PC-9 (cell line): ENCODE measurements at regions not wholly inside any gene's neighbourhood (a gene's known extent, or its start where the extent isn't known, plus 50 kb on each side); places are given as distances from the start of the nearest gene placed in this dataset.

Experiments
- BruUV-seq: library from RNA; stranded (reverse); fragments of 400-500 nt; replicated peaks from 2 replicates; lab custom pipeline; 2021; lab: Mats Ljungman, UMichigan
- CTCF ChIA-PET: fragments of 300-600 bp; sonication (Branson Sonifier 250); formaldehyde crosslinking; loops from one replicate; lab custom pipeline; 2022; ENCODE audit warnings: antibody characterized with exemption; lab: Charles Lee
- POLR2A ChIA-PET: fragments of 300-600 bp; sonication (Branson Sonifier 250); formaldehyde crosslinking; loops from one replicate; lab custom pipeline; 2022; ENCODE audit warnings: antibody characterized with exemption; ENCODE audit not compliant: unreplicated experiment; lab: Charles Lee
- DNase-seq, 2 experiments: peaks; one replicate each; pipeline versions ENCODE4 v3.0.0 to v3.0.0-alpha.2; 2015 to 2022; ENCODE audit warnings: mixed read lengths in 1 of 2
- H2AFZ ChIP-seq: fragments of 200-600 bp; sonication (generic); 2 replicates; pipeline ENCODE4 v1.8.1; 2017; ENCODE audit warnings: antibody characterized with exemption
- H3F3A ChIP-seq: fragments of 200-600 bp; sonication (generic); 2 replicates; pipeline ENCODE4 v1.8.1; 2017; ENCODE audit warnings: antibody characterized with exemption, mild to moderate bottlenecking, low read depth; ENCODE audit not compliant: insufficient read depth
- H3K27ac ChIP-seq: fragments of 200-600 bp; sonication (generic); 2 replicates; pipeline ENCODE4 v1.6.1; 2016; ENCODE audit warnings: mixed run types
- H3K27me3 ChIP-seq: fragments of 200-600 bp; sonication (generic); 2 replicates; pipeline ENCODE4 v1.6.1; 2016; ENCODE audit warnings: low read depth, mixed run types; ENCODE audit not compliant: insufficient read depth
- H3K36me3 ChIP-seq: fragments of 200-600 bp; sonication (generic); 2 replicates; pipeline ENCODE4 v1.6.1; 2016; ENCODE audit warnings: low read depth, mixed run types
- H3K4me1 ChIP-seq: fragments of 200-600 bp; sonication (generic); replicated peaks from 2 replicates; pipeline ENCODE4 v1.6.1; 2016; ENCODE audit warnings: mixed run types; ENCODE audit not compliant: insufficient read depth
- H3K4me2 ChIP-seq: fragments of 200-600 bp; sonication (generic); 2 replicates; pipeline ENCODE4 v1.6.1; 2017; ENCODE audit warnings: mixed run types
- H3K4me3 ChIP-seq: fragments of 200-600 bp; sonication (generic); 2 replicates; pipeline ENCODE4 v1.6.1; 2016; ENCODE audit warnings: mixed run types
- H3K79me2 ChIP-seq: fragments of 200-600 bp; sonication (generic); 2 replicates; pipeline ENCODE4 v1.6.1; 2017; ENCODE audit warnings: low read depth, mixed run types
- H3K9me2 ChIP-seq: fragments of 200-600 bp; sonication (generic); 2 replicates; pipeline ENCODE4 v1.8.1; 2017; ENCODE audit warnings: mild to moderate bottlenecking; ENCODE audit not compliant: insufficient read depth
- H3K9me3 ChIP-seq: fragments of 200-600 bp; sonication (generic); 2 replicates; pipeline ENCODE4 v1.8.1; 2016; ENCODE audit warnings: low read depth; ENCODE audit not compliant: insufficient read depth
- H4K20me1 ChIP-seq: fragments of 200-600 bp; sonication (generic); 2 replicates; pipeline ENCODE4 v1.8.1; 2017; ENCODE audit not compliant: insufficient read depth
- EZH2 ChIP-seq: fragments of 200-600 bp; sonication (generic); IDR thresholded peaks from 2 replicates; pipeline ENCODE4 v1.8.0; 2017; ENCODE audit warnings: antibody characterized with exemption, low read depth
- intact Hi-C: fragments of 100-400 bp; cut with micrococcal nuclease; formaldehyde crosslinking; loops from one replicate; pipeline ENCODE4 v1.10.0; 2022; ENCODE audit not compliant: unreplicated experiment
- TF ChIP-seq, protein P1 (sequence below): fragments of 200-600 bp; sonication (generic); conservative IDR thresholded peaks from 2 replicates; pipeline ENCODE4 v1.6.1; 2017; ENCODE audit warnings: mixed run types, antibody characterized with exemption, mild to moderate bottlenecking, moderate library complexity

DNA sequence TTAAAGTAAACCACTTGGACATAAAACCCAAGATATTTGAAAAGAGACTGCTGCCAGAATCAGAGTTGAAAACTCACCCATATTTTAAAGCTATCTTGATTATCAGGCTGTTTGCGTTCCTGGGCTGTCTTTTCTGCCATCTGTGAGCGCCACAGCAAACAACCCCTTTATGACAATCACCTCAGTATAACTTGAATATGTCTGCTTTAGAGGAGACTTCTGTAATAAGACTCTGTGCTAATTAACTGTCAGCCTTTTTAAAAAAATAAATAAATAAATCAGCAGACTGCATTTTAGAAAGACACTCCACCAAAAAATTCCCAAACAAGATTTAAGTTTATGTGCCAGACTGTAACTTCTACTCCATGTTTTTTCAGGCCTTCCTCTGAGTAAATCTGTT, 375.7 kb upstream of the CCNH start:
- H3K27me3 ChIP-seq = no peaks in the 10 kb centered on the region
- no TSS peak for BruUV-seq

DNA sequence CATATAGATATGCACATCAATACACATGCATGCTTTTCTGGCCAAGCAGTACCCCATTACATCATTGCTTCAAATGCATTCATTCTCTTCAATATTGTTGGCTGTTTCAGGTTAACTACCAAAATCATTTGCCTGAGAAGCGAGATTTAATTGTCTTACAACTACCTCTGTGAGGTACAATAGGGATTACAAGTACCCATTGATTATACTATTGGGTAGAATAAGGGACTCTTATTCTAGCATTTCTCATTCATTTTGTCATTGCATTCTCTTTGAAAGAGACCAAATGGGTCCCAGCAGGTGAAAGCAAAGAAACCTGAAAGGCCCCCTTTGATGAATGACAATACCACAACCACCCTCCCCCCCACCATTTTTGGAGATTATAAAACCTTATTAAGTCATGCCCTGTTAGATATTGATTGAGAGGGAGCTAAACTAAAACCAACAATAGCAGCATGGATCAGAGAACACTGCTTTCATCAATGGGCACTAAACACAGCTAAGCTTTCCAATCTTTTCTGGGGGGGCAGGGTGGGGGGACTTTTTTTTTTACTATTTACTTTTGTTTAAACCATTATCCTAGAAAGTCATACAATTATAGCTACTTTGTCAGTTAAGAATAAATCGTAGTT, 375.0 kb upstream of the CCNH start:
- H3K4me3 ChIP-seq = no peak overlapping the region
- H2AFZ ChIP-seq = no peak overlapping the region
- ChIA-PET POLR2A (no interaction called here), CTCF (no interaction called here)
- H3K4me1 ChIP-seq = no peaks in the 10 kb centered on the region
- no peaks in the 10 kb centered on the region for H3K36me3 ChIP-seq
- no peaks in the 10 kb centered on the region for H3F3A ChIP-seq
- no peaks in the 10 kb centered on the region for H3K9me3 ChIP-seq
- no peak overlapping the region for H3K27ac ChIP-seq
- BruUV-seq = no TSS peak
- intact Hi-C loops = loop anchor here (10.0 kb wide), 1 partner anchor 477 kb away; the partner anchor contains the start of gene TMEM161B
- no peaks in the 10 kb centered on the region for H3K79me2 ChIP-seq
- DNase-seq = no peak
- H3K27me3 ChIP-seq = no peaks in the 10 kb centered on the region
- no peaks in the 10 kb centered on the region for H4K20me1 ChIP-seq
- H3K9me2 ChIP-seq = no peaks in the 10 kb centered on the region
- H3K4me2 ChIP-seq = no peak overlapping the region
- no peak for TF ChIP-seq EZH2
- TF ChIP-seq, protein P1, sequence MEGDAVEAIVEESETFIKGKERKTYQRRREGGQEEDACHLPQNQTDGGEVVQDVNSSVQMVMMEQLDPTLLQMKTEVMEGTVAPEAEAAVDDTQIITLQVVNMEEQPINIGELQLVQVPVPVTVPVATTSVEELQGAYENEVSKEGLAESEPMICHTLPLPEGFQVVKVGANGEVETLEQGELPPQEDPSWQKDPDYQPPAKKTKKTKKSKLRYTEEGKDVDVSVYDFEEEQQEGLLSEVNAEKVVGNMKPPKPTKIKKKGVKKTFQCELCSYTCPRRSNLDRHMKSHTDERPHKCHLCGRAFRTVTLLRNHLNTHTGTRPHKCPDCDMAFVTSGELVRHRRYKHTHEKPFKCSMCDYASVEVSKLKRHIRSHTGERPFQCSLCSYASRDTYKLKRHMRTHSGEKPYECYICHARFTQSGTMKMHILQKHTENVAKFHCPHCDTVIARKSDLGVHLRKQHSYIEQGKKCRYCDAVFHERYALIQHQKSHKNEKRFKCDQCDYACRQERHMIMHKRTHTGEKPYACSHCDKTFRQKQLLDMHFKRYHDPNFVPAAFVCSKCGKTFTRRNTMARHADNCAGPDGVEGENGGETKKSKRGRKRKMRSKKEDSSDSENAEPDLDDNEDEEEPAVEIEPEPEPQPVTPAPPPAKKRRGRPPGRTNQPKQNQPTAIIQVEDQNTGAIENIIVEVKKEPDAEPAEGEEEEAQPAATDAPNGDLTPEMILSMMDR = no peak

More for the DNA sequence above, 375.7 kb upstream of the CCNH start:
- H3K9me2 ChIP-seq = no peaks in the 10 kb centered on the region
- DNase-seq = no peak
- H3K79me2 ChIP-seq = no peaks in the 10 kb centered on the region
- H4K20me1 ChIP-seq = no peaks in the 10 kb centered on the region
- no peaks in the 10 kb centered on the region for H3K9me3 ChIP-seq
- H3K4me3 ChIP-seq = no peak overlapping the region
- TF ChIP-seq, protein P1 = no peak
- no peak for TF ChIP-seq EZH2
- no peaks in the 10 kb centered on the region for H3K4me1 ChIP-seq
- H3K27ac ChIP-seq = no peak overlapping the region
- ChIA-PET CTCF (no interaction called here), POLR2A (no interaction called here)
- no peaks in the 10 kb centered on the region for H3F3A ChIP-seq
- intact Hi-C loops = loop anchor here (10.0 kb wide), 1 partner anchor 476 kb away; the partner anchor contains the start of gene TMEM161B
- no peak overlapping the region for H3K4me2 ChIP-seq
- H3K36me3 ChIP-seq = no peaks in the 10 kb centered on the region
- H2AFZ ChIP-seq = no peak overlapping the region

DNA sequence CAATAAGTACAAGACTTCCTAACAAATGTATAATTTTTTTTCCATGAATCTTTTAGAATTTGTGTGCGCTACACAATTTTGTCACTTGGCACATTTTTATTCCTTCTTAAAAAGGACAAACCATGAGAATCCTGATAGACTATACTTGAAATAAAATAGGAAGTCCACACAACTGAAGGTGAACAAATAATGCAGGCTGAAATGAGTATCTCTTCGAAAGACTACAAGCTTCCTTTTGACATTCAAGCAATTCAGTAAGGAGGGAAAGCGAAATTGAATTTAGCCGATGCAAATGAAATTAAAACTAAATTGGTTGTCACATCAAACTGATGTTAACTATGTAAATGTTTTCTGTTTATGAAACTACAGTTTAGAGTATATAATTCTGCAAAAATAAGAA, 374.4 kb upstream of the CCNH start:
- no TSS peak for BruUV-seq
- H3K27me3 ChIP-seq = no peaks in the 10 kb centered on the region
- H4K20me1 ChIP-seq = no peaks in the 10 kb centered on the region
- H2AFZ ChIP-seq = no peak overlapping the region
- intact Hi-C loops = loop anchor here (10.0 kb wide), 1 partner anchor 478 kb away; the partner anchor contains the start of gene TMEM161B
- ChIA-PET POLR2A (no interaction called here), CTCF (no interaction called here)
- no peaks in the 10 kb centered on the region for H3K4me1 ChIP-seq
- no peak for DNase-seq
- no peak for TF ChIP-seq EZH2
- TF ChIP-seq, protein P1 = no peak
- H3F3A ChIP-seq = no peaks in the 10 kb centered on the region
- H3K9me3 ChIP-seq = no peaks in the 10 kb centered on the region
- H3K4me3 ChIP-seq = no peak overlapping the region
- no peak overlapping the region for H3K27ac ChIP-seq
- no peaks in the 10 kb centered on the region for H3K36me3 ChIP-seq
- no peak overlapping the region for H3K4me2 ChIP-seq
- H3K79me2 ChIP-seq = no peaks in the 10 kb centered on the region
- no peaks in the 10 kb centered on the region for H3K9me2 ChIP-seq
